ENCODE measurements at regions not wholly inside any gene's neighbourhood (a gene's known extent, or its start where the extent isn't known, plus 50 kb on each side); places are given as distances from the start of the nearest gene placed in this dataset.

- no peak for TF ChIP-seq ETV6 (IDR thresholded peaks at IDR 0.05; ENCODE audit: borderline replicate concordance in 1 of 2, low read depth in 2 of 2, low read length in 1 of 2)
- TF ChIP-seq ETV6 (CRISPR knock-in tag; IDR thresholded peaks at IDR 0.05; ENCODE audit: borderline replicate concordance), result no peak
Measured at GRCh38 chr9:13501018-13501417, 221.5 kb upstream of the MPDZ start (continued).

- no peaks in the 10 kb centered on the region for H3K36me3 ChIP-seq (ENCODE audit: control insufficient read depth, insufficient read depth, low read length)
- H3K9me1 ChIP-seq (ENCODE audit: control insufficient read depth, insufficient read depth, low read length), result no peaks in the 10 kb centered on the region
- in situ Hi-C loops (cut with MboI) (no loop called here), intact Hi-C loops (cut with micrococcal nuclease) (no loop called here)
- H3K9ac ChIP-seq (ENCODE audit: insufficient read depth in 1 of 2, low read depth in 2 of 2, low read length in 2 of 2), result no peak overlapping the region
- no TSS peak for BruUV-seq (replicated peaks)
- ChIA-PET CTCF (ENCODE audit: low intra/inter-chr PET ratio) (no interaction called here), POLR2A (interaction anchor here (0.7 kb wide), 1 partner anchor 71 kb away, joined by 3 read pairs; no protein-coding TSS in a partner anchor)
- TF ChIP-seq NFATC3 (IDR thresholded peaks at IDR 0.05), result no peak
- no peak for TF ChIP-seq MEIS2 (IDR thresholded peaks at IDR 0.05; ENCODE audit: partially characterized antibody)
- no peak for TF ChIP-seq ZKSCAN1 (IDR thresholded peaks at IDR 0.05; ENCODE audit: low read depth, low read length)
- TF ChIP-seq USF1 (CRISPR knock-in tag; IDR thresholded peaks at IDR 0.05), result no peak
- TF ChIP-seq POLR3G (IDR thresholded peaks at IDR 0.05; ENCODE audit: extremely low read depth, insufficient read length, insufficient replicate concordance), result no peak
- TF ChIP-seq ZNF140 (CRISPR knock-in tag; IDR thresholded peaks at IDR 0.05), result no peak
- no peak for TF ChIP-seq ZNF551 (CRISPR knock-in tag; IDR thresholded peaks at IDR 0.05)
- no peak for TF ChIP-seq MITF (IDR thresholded peaks at IDR 0.05)
- no peak for TF ChIP-seq ZBTB26 (CRISPR knock-in tag; IDR thresholded peaks at IDR 0.05)
- no peak for TF ChIP-seq ZFP1 (CRISPR knock-in tag; IDR thresholded peaks at IDR 0.05)
- no peak for TF ChIP-seq ZC3H8 (IDR thresholded peaks at IDR 0.05)
- TF ChIP-seq IRF2 (CRISPR knock-in tag; IDR thresholded peaks at IDR 0.05), result no peak
- H3K4me2 ChIP-seq (ENCODE audit: insufficient read depth, low read length), result no peak overlapping the region
- no peak overlapping the region for H3K27ac ChIP-seq (ENCODE audit: extremely low read depth, low read depth, low read length)
- FAIRE-seq, result no peak
- no peaks in the 10 kb centered on the region for H3K27me3 ChIP-seq (ENCODE audit: control insufficient read depth in 2 of 2, insufficient read depth in 2 of 2, low read length in 2 of 2)
- no peaks in the 10 kb centered on the region for H3K79me2 ChIP-seq (ENCODE audit: control insufficient read depth, insufficient read depth, low read length)
- WGBS (ENCODE audit: insufficient coverage, low coverage, missing lambda C conversion rate), result no CpG with 5 or more reads among the region's 1 CpG
- no peaks in the 10 kb centered on the region for H3K4me1 ChIP-seq (replicated peaks in 1 of 2; ENCODE audit: control insufficient read depth in 2 of 2, insufficient read depth in 2 of 2, low read length in 2 of 2)
- no peak for ATAC-seq
- no peaks in the 10 kb centered on the region for H4K20me1 ChIP-seq (replicated peaks; ENCODE audit: control insufficient read depth, insufficient read depth, low read length)
- no peak overlapping the region for H3K4me3 ChIP-seq
- no peak overlapping the region for H2AFZ ChIP-seq (ENCODE audit: low read depth, low read length)
- H3K9me3 ChIP-seq (replicated peaks; ENCODE audit: control insufficient read depth, insufficient read depth, low read depth, low read length), result no peaks in the 10 kb centered on the region
- DNase-seq (ENCODE audit: extremely low read depth in 1 of 4, low spot score in 3 of 4), result no peak
Measured at GRCh38 chr9:13500034-13500433, 220.5 kb upstream of the MPDZ start.

Measured in K562 (cell line).